ENCODE measurements at regions not wholly inside any gene's neighbourhood (a gene's known extent, or its start where the extent isn't known, plus 50 kb on each side); places are given as distances from the start of the nearest gene placed in this dataset.

GRCh38 chr6:23277521-23278179, 708.3 kb downstream of the HDGFL1 start:
- Histone ChIP-seq H2AK5ac (ENCODE audit: low read depth, low read length) (no peak overlapping the region), H3K23ac (ENCODE audit: low read depth, low read length) (no peak overlapping the region), H3K27ac (ENCODE audit: insufficient read depth, low read length) (no peak overlapping the region), H2BK20ac (ENCODE audit: low read depth, low read length) (no peak overlapping the region), H4K8ac (ENCODE audit: low read depth in 2 of 2, low read length in 2 of 2) (no peak overlapping the region), H3K56ac (ENCODE audit: extremely low read depth, insufficient read depth, low read length) (no peak overlapping the region), H3K4ac (ENCODE audit: low read depth, low read length) (no peak overlapping the region), H3K18ac (ENCODE audit: low read depth, low read length) (no peak overlapping the region), H3K4me1 (ENCODE audit: control insufficient read depth, insufficient read depth, low read length) (no peaks in the 10 kb centered on the region), H3K4me2 (ENCODE audit: low read depth, low read length) (no peak overlapping the region), H3K9ac (ENCODE audit: low read depth, low read length) (no peak overlapping the region), H3K79me1 (ENCODE audit: low read depth in 1 of 2, low read length in 2 of 2) (no peaks in the 10 kb centered on the region), H4K91ac (ENCODE audit: insufficient read depth, low read depth, low read length) (no peak overlapping the region), H3K9me3 (ENCODE audit: control insufficient read depth, insufficient read depth, low read length) (no peaks in the 10 kb centered on the region), H2AFZ (replicated peaks; ENCODE audit: low read length, poor library complexity) (no peak overlapping the region), H4K20me1 (ENCODE audit: insufficient read depth, low read length) (no peaks in the 10 kb centered on the region), H2BK5ac (ENCODE audit: low read depth, low read length, poor library complexity, severe bottlenecking) (no peak overlapping the region), H4K5ac (ENCODE audit: low read depth, low read length) (no peak overlapping the region), H3K4me3 (ENCODE audit: insufficient read depth, low read depth, low read length) (no peak overlapping the region), H3K27me3 (ENCODE audit: control insufficient read depth, insufficient read depth, low read length) (no peaks in the 10 kb centered on the region), H3K9me1 (ENCODE audit: insufficient read depth, low read length) (no peaks in the 10 kb centered on the region), H2AK9ac (replicated peaks; ENCODE audit: low read depth, low read length, poor library complexity) (no peak overlapping the region), H3K36me3 (ENCODE audit: control insufficient read depth, insufficient read depth, low read length) (no peaks in the 10 kb centered on the region), H2BK120ac (ENCODE audit: low read depth, low read length) (no peak overlapping the region), H3K14ac (replicated peaks; ENCODE audit: low read depth, low read length) (no peak overlapping the region), H2BK15ac (ENCODE audit: low read depth, low read length) (no peak overlapping the region)
- no TSS peak for BruUV-seq (replicated peaks)
- POLR2A ChIA-PET (ENCODE audit: unreplicated experiment) = no interaction called here
- dilution Hi-C loops (cut with HindIII; ENCODE audit: low sequenced_read_pairs, unreplicated experiment) (no loop called here), in situ Hi-C loops (cut with MboI; ENCODE audit: low sequenced_read_pairs) (no loop called here), intact Hi-C loops (cut with micrococcal nuclease) (no loop called here)
- WGBS, 2 experiments (ENCODE audit: extremely low coverage in 2 of 2, insufficient read length in 1 of 2) = no CpG with 5 or more reads among the region's 4 CpGs
- TF ChIP-seq RAD21 (IDR thresholded peaks at IDR 0.05; ENCODE audit: low read length) (no peak), ELK1 (IDR thresholded peaks at IDR 0.05; ENCODE audit: borderline replicate concordance, low read depth, low read length) (no peak), SMC3 (IDR thresholded peaks at IDR 0.05; ENCODE audit: low read depth, low read length) (no peak), CEBPB (IDR thresholded peaks at IDR 0.05; ENCODE audit: low read depth, low read length) (no peak), CHD1 (IDR thresholded peaks at IDR 0.05; ENCODE audit: low read depth, low read length) (no peak), NFE2L2 (IDR thresholded peaks at IDR 0.05; ENCODE audit: low read depth, low read length) (no peak), MXI1 (IDR thresholded peaks at IDR 0.05; ENCODE audit: borderline replicate concordance, low read depth, low read length) (no peak)
- TF ChIP-seq, protein P1, sequence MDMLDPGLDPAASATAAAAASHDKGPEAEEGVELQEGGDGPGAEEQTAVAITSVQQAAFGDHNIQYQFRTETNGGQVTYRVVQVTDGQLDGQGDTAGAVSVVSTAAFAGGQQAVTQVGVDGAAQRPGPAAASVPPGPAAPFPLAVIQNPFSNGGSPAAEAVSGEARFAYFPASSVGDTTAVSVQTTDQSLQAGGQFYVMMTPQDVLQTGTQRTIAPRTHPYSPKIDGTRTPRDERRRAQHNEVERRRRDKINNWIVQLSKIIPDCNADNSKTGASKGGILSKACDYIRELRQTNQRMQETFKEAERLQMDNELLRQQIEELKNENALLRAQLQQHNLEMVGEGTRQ (IDR thresholded peaks at IDR 0.05; ENCODE audit: low read depth, low read length) = no peak
- ATAC-seq (ENCODE audit: low read depth) (no peak), DNase-seq (no peak)
- CTCF ChIA-PET = no interaction called here
